CD4-positive, alpha-beta T cell (primary cell): ENCODE measurements at regions not wholly inside any gene's neighbourhood (a gene's known extent, or its start where the extent isn't known, plus 50 kb on each side); places are given as distances from the start of the nearest gene placed in this dataset.
A peak's percentile ranks its signal among the peaks of the same experiment; 100 is the strongest.

Experiments used
- ATAC-seq: fragments of 200-7000 bp; cut with Tn5 transposase; one replicate; pipeline ENCODE4 v1.10.0; 2022; ENCODE audit warnings: mild to moderate bottlenecking; ENCODE audit not compliant: poor library complexity
- CTCF ChIA-PET: fragments of 350-600 bp; sonication (Branson Sonifier 250); formaldehyde crosslinking; loops from one replicate; lab custom pipeline; 2021; ENCODE audit warnings: antibody characterized with exemption, inconsistent platforms; lab: Charles Lee
- POLR2A ChIA-PET: fragments of 350-600 bp; sonication (Branson Sonifier 250); formaldehyde crosslinking; loops from one replicate; lab custom pipeline; 2021; ENCODE audit warnings: antibody characterized with exemption, inconsistent platforms; lab: Charles Lee
- DNase-seq, 14 experiments: peaks; one replicate each; pipeline ENCODE4 v3.0.0-alpha.2; 2013 to 2020; ENCODE audit warnings: mixed read lengths in 2 of 14
- H3K27ac ChIP-seq, 2 donors: one replicate each; pipeline versions ENCODE4 v1.5.1 to v1.7.0; 2013; ENCODE audit warnings: low read length in 2 of 2, low read depth in 1 of 2, mild to moderate bottlenecking in 1 of 2
- H3K27me3 ChIP-seq, 2 experiments: 1 replicate in 1 of 2; 2 replicates in 1 of 2; pipeline versions ENCODE4 v1.6.1 to v1.7.0; 2013; ENCODE audit warnings: low read length in 2 of 2, control low read depth in 1 of 2, mild to moderate bottlenecking in 1 of 2, moderate library complexity in 1 of 2; ENCODE audit not compliant: insufficient read depth in 2 of 2, control insufficient read depth in 1 of 2
- H3K36me3 ChIP-seq: one replicate; pipeline ENCODE4 v1.6.1; 2013; ENCODE audit warnings: low read length, control low read depth; ENCODE audit not compliant: insufficient read depth
- H3K4me1 ChIP-seq: one replicate; pipeline ENCODE4 v1.6.1; 2013; ENCODE audit warnings: low read length, control low read depth; ENCODE audit not compliant: insufficient read depth
- H3K4me3 ChIP-seq: one replicate; pipeline ENCODE4 v1.5.1; 2013; ENCODE audit warnings: mild to moderate bottlenecking, low read length, moderate library complexity
- H3K9me3 ChIP-seq, 2 experiments: 1 replicate in 1 of 2; 2 replicates in 1 of 2; pipeline versions ENCODE4 v1.6.1 to v1.7.0; 2013; ENCODE audit warnings: low read length in 2 of 2, mild to moderate bottlenecking in 2 of 2, control low read depth in 1 of 2, moderate library complexity in 1 of 2; ENCODE audit not compliant: control insufficient read depth in 1 of 2, insufficient read depth in 1 of 2
- H3K27ac Mint-ChIP-seq: one replicate; pipeline ENCODE4 v1.8.0; 2020; ENCODE audit warnings: mixed read lengths
- H3K27me3 Mint-ChIP-seq: one replicate; pipeline ENCODE4 v1.8.0; 2021; ENCODE audit warnings: mixed read lengths
- H3K36me3 Mint-ChIP-seq: one replicate; pipeline ENCODE4 v1.8.0; 2021; ENCODE audit warnings: low read depth, mixed read lengths
- H3K4me1 Mint-ChIP-seq: one replicate; pipeline ENCODE4 v1.8.0; 2021; ENCODE audit warnings: low read depth, mixed read lengths
- H3K4me3 Mint-ChIP-seq: one replicate; pipeline ENCODE4 v1.8.0; 2020; ENCODE audit warnings: mild to moderate bottlenecking, mixed read lengths
- H3K9me3 Mint-ChIP-seq: one replicate; pipeline ENCODE4 v1.8.0; 2020; ENCODE audit warnings: mixed read lengths
- intact Hi-C, 2 experiments: fragments of 100-400 bp; cut with DNase I in 1 of 2; cut with micrococcal nuclease in 1 of 2; formaldehyde crosslinking; loops; one replicate each; pipeline versions ENCODE4 v1.15.1 to v1.9.0; 2023 to 2025; cut with DNase I, micrococcal nuclease
- TF ChIP-seq, protein P1 (sequence below): fragments of 200-600 bp; IDR thresholded peaks from one replicate; pipeline ENCODE4 v1.8.0; 2022; ENCODE audit warnings: antibody characterized with exemption, mild to moderate bottlenecking

GRCh38 chr2:9778471-9779316, 64.6 kb upstream of the TAF1B start:
- ChIA-PET CTCF (interaction anchor here (1.8 kb wide), 1 partner anchor 8 kb away, joined by 10 read pairs; no protein-coding TSS in a partner anchor), POLR2A (no interaction called here)
- Mint-ChIP-seq H3K4me3 (no peak overlapping the region), H3K27ac (peak overlapping the region; percentile 87), H3K36me3 (no peaks in the 10 kb centered on the region), H3K4me1 (peaks cover 53% of the 10 kb centered on the region), H3K27me3 (no peaks in the 10 kb centered on the region), H3K9me3 (no peaks in the 10 kb centered on the region)
- no peaks in the 10 kb centered on the region for H3K27me3 ChIP-seq
- DNase-seq (no peak), ATAC-seq (no peak)
- TF ChIP-seq, protein P1, sequence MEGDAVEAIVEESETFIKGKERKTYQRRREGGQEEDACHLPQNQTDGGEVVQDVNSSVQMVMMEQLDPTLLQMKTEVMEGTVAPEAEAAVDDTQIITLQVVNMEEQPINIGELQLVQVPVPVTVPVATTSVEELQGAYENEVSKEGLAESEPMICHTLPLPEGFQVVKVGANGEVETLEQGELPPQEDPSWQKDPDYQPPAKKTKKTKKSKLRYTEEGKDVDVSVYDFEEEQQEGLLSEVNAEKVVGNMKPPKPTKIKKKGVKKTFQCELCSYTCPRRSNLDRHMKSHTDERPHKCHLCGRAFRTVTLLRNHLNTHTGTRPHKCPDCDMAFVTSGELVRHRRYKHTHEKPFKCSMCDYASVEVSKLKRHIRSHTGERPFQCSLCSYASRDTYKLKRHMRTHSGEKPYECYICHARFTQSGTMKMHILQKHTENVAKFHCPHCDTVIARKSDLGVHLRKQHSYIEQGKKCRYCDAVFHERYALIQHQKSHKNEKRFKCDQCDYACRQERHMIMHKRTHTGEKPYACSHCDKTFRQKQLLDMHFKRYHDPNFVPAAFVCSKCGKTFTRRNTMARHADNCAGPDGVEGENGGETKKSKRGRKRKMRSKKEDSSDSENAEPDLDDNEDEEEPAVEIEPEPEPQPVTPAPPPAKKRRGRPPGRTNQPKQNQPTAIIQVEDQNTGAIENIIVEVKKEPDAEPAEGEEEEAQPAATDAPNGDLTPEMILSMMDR = no peak
- H3K4me3 ChIP-seq = no peak overlapping the region
- peak overlapping the region in 1 of 2 donors; percentile 47 for H3K27ac ChIP-seq
- peaks cover 64% of the 10 kb centered on the region for H3K4me1 ChIP-seq
- H3K9me3 ChIP-seq = no peaks in the 10 kb centered on the region
- no peaks in the 10 kb centered on the region for H3K36me3 ChIP-seq
- intact Hi-C loops = no loop called here

GRCh38 chr2:9779596-9780264, 63.5 kb upstream of the TAF1B start:
- POLR2A ChIA-PET = interaction anchor here (0.6 kb wide), 1 partner anchor 27 kb away, joined by 3 read pairs; no protein-coding TSS in a partner anchor

More at GRCh38 chr2:9779596-9780264, 63.5 kb upstream of the TAF1B start:
- CTCF ChIA-PET = interaction anchor here (1.8 kb wide), 1 partner anchor 9 kb away, joined by 10 read pairs; no protein-coding TSS in a partner anchor
- H3K4me1 ChIP-seq = peaks cover 66% of the 10 kb centered on the region
- H3K36me3 ChIP-seq = no peaks in the 10 kb centered on the region
- TF ChIP-seq, protein P1 = no peak
- Mint-ChIP-seq H3K4me1 (peaks cover 53% of the 10 kb centered on the region), H3K27me3 (no peaks in the 10 kb centered on the region), H3K27ac (peak overlapping the region; percentile 87), H3K9me3 (no peaks in the 10 kb centered on the region), H3K4me3 (peak overlapping the region; percentile 74), H3K36me3 (no peaks in the 10 kb centered on the region)
- ATAC-seq (peak; percentile 47), DNase-seq (peak in 12 of 14 experiments; percentile 14 to 76 (median 39))
- no peaks in the 10 kb centered on the region for H3K27me3 ChIP-seq
- peak overlapping the region in 1 of 2 donors; percentile 95 for H3K27ac ChIP-seq
- H3K9me3 ChIP-seq = no peaks in the 10 kb centered on the region
- peak overlapping the region; percentile 22 for H3K4me3 ChIP-seq
- intact Hi-C loops = loop anchor here in 1 of 2 experiments (5.0 to 10.0 kb wide), 2 partner anchors 147 to 305 kb away; partner anchors contain the start of genes IAH1 and YWHAQ
